Psoas muscle (tissue), 7 donors: ENCODE measurements at regions not wholly inside any gene's neighbourhood (a gene's known extent, or its start where the extent isn't known, plus 50 kb on each side); places are given as distances from the start of the nearest gene placed in this dataset.

Source experiments
- ATAC-seq, 4 donors: fragments of 200-7000 bp; cut with Tn5 transposase; one replicate each; pipeline ENCODE4 v1.9.1; 2020; ENCODE audit warnings: moderate library complexity in 3 of 4, mild to moderate bottlenecking in 2 of 4
- DNase-seq, 2 donors: peaks; one replicate each; pipeline ENCODE4 v3.0.0-alpha.2; 2020
- H3K27ac ChIP-seq: fragments of 200-600 bp; one replicate; pipeline ENCODE4 v1.8.0; 2022
- H3K27me3 ChIP-seq, 3 donors: fragments of 200-600 bp in 1 of 3; one replicate each; pipeline versions ENCODE4 v1.6.1 to v1.8.0; 2013 to 2022; ENCODE audit warnings: low read length in 2 of 3, mild to moderate bottlenecking in 2 of 3, moderate library complexity in 1 of 3; ENCODE audit not compliant: insufficient read depth in 3 of 3
- H3K36me3 ChIP-seq, 2 donors: fragments of 200-600 bp in 1 of 2; one replicate each; pipeline versions ENCODE4 v1.6.1 to v1.8.0; 2013 to 2022; ENCODE audit warnings: low read depth in 1 of 2, mild to moderate bottlenecking in 1 of 2, moderate library complexity in 1 of 2; ENCODE audit not compliant: insufficient read depth in 1 of 2
- H3K4me1 ChIP-seq: fragments of 200-600 bp; one replicate; pipeline ENCODE4 v1.8.0; 2022
- H3K4me3 ChIP-seq: fragments of 200-600 bp; one replicate; pipeline ENCODE4 v1.8.0; 2022; ENCODE audit warnings: mild to moderate bottlenecking
- H3K9me3 ChIP-seq: fragments of 200-600 bp; one replicate; pipeline ENCODE4 v1.8.0; 2022
- CTCF ChIP-seq: fragments of 200-600 bp; IDR thresholded peaks from one replicate; pipeline ENCODE4 v1.8.0; 2022; ENCODE audit warnings: antibody characterized with exemption
- WGBS, 3 donors: extraction: QIAGEN DNeasy Blood & Tissue Kit; methylation state at CpG; one replicate each; pipeline versions ENCODE4 v1.1.6 to v1.1.7; 2013; 5-methylcytosine and 5-hydroxymethylcytosine counted together
- intact Hi-C, 2 donors: fragments of 100-400 bp; cut with DNase I; formaldehyde crosslinking; loops; one replicate each; pipeline versions ENCODE4 v1.11.0 to v1.14.2; 2022
- donor health status: healthy with polysubstance abuse.
- donor health status: DM: no; HTN: no; CAD: no; lungs with moderate emphysema.
- donor health status: Bipolar disorder and iron deficiency.
- donor health status: healthy.
- donor health status: DM: yes; HTN: yes; CAD: no.
- donor health status: DM: no; HTN: no; CAD: no.
- donor health status: DM: yes; HTN: yes; CAD: no.

- WGBS, 3 donors, result 84 to 94% (median 87%) methylated on average over 2 of the region's 2 CpGs
- no peak for TF ChIP-seq CTCF
Observed at GRCh38 chr2:136248907-136249306, 131.0 kb upstream of the CXCR4 start.

GRCh38 chr2:136248242-136248641 is 130.3 kb upstream of the CXCR4 start:
- 9 to 14% (median 9%) methylated on average over 2 of the region's 2 CpGs for whole genome bisulfite sequencing, 3 donors
- Histone ChIP-seq H3K27me3 (no peaks in the 10 kb centered on the region), H3K4me3 (no peak overlapping the region), H3K27ac (no peak overlapping the region), H3K36me3 (no peaks in the 10 kb centered on the region), H3K9me3 (no peaks in the 10 kb centered on the region), H3K4me1 (no peaks in the 10 kb centered on the region)
- no peak for TF ChIP-seq CTCF
- ATAC-seq (peak; percentile 67 to 75 (median 68)), DNase-seq (no peak)
- intact Hi-C loops, result no loop called here

More at GRCh38 chr2:136248907-136249306, 131.0 kb upstream of the CXCR4 start:
- H3K9me3 ChIP-seq, result no peaks in the 10 kb centered on the region
- no peaks in the 10 kb centered on the region for H3K27me3 ChIP-seq
- no peaks in the 10 kb centered on the region for H3K36me3 ChIP-seq
- no peaks in the 10 kb centered on the region for H3K4me1 ChIP-seq
- no peak overlapping the region for H3K27ac ChIP-seq
- DNase-seq, result no peak
- intact Hi-C loops, result no loop called here
- ATAC-seq, result no peak
- no peak overlapping the region for H3K4me3 ChIP-seq

- WGBS, 3 donors, result 23 to 43% (median 28%) methylated on average over 7 of the region's 7 CpGs
- Histone ChIP-seq H3K4me3 (no peak overlapping the region), H3K4me1 (no peaks in the 10 kb centered on the region), H3K9me3 (no peaks in the 10 kb centered on the region), H3K27ac (peak overlapping the region; percentile 43), H3K36me3 (no peaks in the 10 kb centered on the region), H3K27me3 (no peaks in the 10 kb centered on the region)
- TF ChIP-seq CTCF, result no peak
- ATAC-seq (peak; percentile 63 to 74 (median 68)), DNase-seq (peak; percentile 60 to 68)
- intact Hi-C loops, result no loop called here
Observed at GRCh38 chr2:136247204-136247950, 129.4 kb upstream of the CXCR4 start.

- H3K36me3 ChIP-seq, result no peaks in the 10 kb centered on the region
- intact Hi-C loops, result no loop called here
- WGBS, 3 donors, result 44 to 49% (median 46%) methylated on average over 15 of the region's 15 CpGs
- DNase-seq (peak; percentile 57 to 63), ATAC-seq (peak; percentile 35 to 75 (median 56))
- TF ChIP-seq CTCF, result no peak
- no peaks in the 10 kb centered on the region for H3K27me3 ChIP-seq
- H3K4me1 ChIP-seq, result no peaks in the 10 kb centered on the region
- no peak overlapping the region for H3K4me3 ChIP-seq
- no peak overlapping the region for H3K27ac ChIP-seq
- H3K9me3 ChIP-seq, result no peaks in the 10 kb centered on the region
Observed at GRCh38 chr2:136246086-136246669, 128.2 kb upstream of the CXCR4 start.
